MM.1S (cell line): ENCODE measurements at regions not wholly inside any gene's neighbourhood (a gene's known extent, or its start where the extent isn't known, plus 50 kb on each side); places are given as distances from the start of the nearest gene placed in this dataset.

Experiments used
- EZH2 ChIP-seq: fragments of 300-600 bp; sonication (generic); optimal IDR thresholded peaks from 2 replicates; pipeline ENCODE3; 2017; ENCODE audit warnings: low read depth, mild to moderate bottlenecking, antibody characterized with exemption, low read length, mixed read lengths
- TF ChIP-seq, protein P1 (sequence below): fragments of 300-600 bp; sonication (generic); IDR thresholded peaks from 2 replicates; pipeline ENCODE4 v1.5.1; 2016; ENCODE audit warnings: antibody characterized with exemption, low read length, mixed read lengths

GRCh38 chr1:234897754-234898454 is 230.7 kb downstream of the TOMM20 start:
- TF ChIP-seq, protein P1, sequence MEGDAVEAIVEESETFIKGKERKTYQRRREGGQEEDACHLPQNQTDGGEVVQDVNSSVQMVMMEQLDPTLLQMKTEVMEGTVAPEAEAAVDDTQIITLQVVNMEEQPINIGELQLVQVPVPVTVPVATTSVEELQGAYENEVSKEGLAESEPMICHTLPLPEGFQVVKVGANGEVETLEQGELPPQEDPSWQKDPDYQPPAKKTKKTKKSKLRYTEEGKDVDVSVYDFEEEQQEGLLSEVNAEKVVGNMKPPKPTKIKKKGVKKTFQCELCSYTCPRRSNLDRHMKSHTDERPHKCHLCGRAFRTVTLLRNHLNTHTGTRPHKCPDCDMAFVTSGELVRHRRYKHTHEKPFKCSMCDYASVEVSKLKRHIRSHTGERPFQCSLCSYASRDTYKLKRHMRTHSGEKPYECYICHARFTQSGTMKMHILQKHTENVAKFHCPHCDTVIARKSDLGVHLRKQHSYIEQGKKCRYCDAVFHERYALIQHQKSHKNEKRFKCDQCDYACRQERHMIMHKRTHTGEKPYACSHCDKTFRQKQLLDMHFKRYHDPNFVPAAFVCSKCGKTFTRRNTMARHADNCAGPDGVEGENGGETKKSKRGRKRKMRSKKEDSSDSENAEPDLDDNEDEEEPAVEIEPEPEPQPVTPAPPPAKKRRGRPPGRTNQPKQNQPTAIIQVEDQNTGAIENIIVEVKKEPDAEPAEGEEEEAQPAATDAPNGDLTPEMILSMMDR = no peak
- no peak for TF ChIP-seq EZH2
